ENCODE measurements at regions not wholly inside any gene's neighbourhood (a gene's known extent, or its start where the extent isn't known, plus 50 kb on each side); places are given as distances from the start of the nearest gene placed in this dataset.

DNA sequence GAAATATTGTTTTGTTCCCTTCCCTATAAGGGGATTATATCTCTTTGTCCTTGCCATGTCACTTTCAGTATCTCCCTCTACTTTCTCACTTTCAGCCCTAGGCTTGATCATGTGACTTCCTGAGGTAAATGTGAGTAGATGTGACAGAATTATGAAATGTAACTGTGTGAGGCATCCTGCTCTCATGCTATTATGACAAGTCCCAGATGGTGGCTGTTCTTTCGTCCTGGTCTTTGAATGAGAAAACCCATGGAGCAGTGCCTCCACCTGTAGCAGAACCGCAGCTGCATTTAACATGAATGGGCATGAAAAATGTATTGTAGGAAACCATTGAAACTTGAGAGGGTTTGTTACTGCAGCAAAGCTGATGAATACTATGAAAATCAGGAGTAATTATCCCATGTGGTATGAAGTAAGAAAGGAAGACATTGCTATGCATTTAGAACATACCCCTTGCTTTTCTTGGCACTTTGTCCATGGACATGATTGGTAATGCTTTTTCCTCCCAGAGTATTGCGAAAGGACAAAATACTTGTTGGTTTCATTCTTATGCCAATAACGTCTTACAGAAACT is 202.2 kb upstream of the GPRIN3 start:
- H3K4me3 ChIP-seq (ENCODE audit: control insufficient read depth, low read depth, low read length): no peak overlapping the region
- TF ChIP-seq, protein P1, sequence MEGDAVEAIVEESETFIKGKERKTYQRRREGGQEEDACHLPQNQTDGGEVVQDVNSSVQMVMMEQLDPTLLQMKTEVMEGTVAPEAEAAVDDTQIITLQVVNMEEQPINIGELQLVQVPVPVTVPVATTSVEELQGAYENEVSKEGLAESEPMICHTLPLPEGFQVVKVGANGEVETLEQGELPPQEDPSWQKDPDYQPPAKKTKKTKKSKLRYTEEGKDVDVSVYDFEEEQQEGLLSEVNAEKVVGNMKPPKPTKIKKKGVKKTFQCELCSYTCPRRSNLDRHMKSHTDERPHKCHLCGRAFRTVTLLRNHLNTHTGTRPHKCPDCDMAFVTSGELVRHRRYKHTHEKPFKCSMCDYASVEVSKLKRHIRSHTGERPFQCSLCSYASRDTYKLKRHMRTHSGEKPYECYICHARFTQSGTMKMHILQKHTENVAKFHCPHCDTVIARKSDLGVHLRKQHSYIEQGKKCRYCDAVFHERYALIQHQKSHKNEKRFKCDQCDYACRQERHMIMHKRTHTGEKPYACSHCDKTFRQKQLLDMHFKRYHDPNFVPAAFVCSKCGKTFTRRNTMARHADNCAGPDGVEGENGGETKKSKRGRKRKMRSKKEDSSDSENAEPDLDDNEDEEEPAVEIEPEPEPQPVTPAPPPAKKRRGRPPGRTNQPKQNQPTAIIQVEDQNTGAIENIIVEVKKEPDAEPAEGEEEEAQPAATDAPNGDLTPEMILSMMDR (IDR thresholded peaks at IDR 0.05; ENCODE audit: control insufficient read depth, insufficient read depth, low read depth, low read length, missing control alignments): no peak
- peak; percentile 80 for DNase-seq (ENCODE audit: low read depth)

DNA sequence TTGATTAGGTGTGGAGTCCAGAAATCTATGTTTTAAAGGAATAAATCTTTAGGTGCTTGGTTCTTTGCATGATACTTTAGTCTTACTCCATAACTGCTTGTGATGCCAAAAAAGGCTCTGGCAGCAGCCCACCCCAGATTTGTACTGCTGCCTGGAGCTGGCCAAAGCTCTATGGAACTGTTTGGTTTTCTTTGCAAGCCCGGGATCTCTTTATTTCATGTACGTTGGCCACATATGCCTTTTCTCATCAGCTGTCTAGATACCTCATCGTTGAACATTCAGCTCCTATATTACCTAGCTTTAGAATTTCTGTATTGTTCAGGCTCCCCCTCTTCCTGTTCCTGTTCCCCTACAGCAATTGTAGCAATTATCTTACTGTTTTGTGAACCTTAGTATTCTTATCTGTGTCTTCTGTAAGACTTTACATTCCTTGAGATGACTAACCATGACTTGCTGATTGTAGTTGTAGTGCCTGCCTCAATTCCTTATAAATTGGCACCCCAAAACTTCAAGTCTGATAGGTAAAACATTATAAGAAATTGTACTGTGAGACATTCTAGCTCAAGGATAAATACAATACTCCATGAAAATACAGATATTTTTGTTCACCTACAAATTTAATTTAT is 199.4 kb upstream of the GPRIN3 start:
- no peak for DNase-seq (ENCODE audit: low read depth)
- TF ChIP-seq, protein P1 (IDR thresholded peaks at IDR 0.05; ENCODE audit: control insufficient read depth, insufficient read depth, low read depth, low read length, missing control alignments): no peak
- H3K4me3 ChIP-seq (ENCODE audit: control insufficient read depth, low read depth, low read length): no peak overlapping the region

DNA sequence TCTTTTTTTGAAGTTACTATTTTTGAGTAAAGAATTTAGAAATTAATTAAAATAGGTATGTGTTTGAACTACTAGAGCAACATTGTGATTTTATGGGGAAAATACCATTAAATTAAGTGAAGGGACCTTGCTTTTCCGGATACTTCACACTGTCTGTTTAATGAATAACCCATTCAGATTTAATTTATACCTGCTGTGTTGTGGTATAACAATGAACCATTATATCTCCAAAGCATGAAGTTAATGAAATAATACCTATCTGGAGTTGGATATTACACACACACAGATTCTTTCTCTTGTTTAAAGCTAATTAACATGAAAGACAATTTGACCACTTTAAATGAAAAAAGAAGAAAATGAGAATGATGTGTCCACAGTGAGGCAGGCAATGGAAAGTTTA is 195.0 kb upstream of the GPRIN3 start:
- no peak overlapping the region for H3K4me3 ChIP-seq (ENCODE audit: control insufficient read depth, low read depth, low read length)
- DNase-seq (ENCODE audit: low read depth): no peak
- TF ChIP-seq, protein P1 (IDR thresholded peaks at IDR 0.05; ENCODE audit: control insufficient read depth, insufficient read depth, low read depth, low read length, missing control alignments): no peak

DNA sequence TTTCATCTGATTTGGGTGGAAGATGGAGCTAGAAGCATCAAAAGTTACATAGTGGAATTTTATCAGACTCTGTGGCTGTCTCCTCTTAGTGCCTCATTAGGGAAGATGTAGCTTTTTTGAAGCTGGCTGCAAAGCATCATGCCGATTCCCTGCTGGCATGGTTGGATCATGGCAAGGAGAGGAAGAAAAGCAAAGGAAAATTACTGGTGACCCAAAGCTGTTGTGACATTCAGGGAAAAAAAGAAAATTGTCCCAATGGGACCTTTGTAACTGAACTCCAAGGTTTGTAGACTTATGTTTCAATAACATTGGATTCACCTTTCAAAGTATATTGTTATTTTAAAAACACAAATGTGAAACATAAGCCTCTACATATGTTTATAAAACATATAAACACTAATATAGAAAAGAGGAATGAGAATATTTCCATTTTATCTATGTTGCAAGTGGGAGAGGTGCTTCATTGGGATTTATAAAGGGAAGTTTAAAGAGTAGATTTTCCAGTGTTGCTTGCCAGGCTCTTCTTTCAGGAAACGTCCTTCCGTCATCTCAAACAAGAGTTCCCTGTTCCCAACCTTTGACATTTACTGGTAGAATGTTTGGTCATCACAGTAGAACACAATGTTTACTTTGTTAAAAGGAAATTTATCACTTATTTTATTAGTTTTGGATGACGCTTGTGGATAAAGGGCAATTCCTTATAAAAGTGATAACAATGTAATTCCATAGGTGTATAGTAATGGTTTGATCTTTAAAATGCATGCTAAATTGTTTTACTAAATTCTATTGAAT is 190.1 kb upstream of the GPRIN3 start:
- TF ChIP-seq, protein P1 (IDR thresholded peaks at IDR 0.05; ENCODE audit: control insufficient read depth, insufficient read depth, low read depth, low read length, missing control alignments): no peak

DNA sequence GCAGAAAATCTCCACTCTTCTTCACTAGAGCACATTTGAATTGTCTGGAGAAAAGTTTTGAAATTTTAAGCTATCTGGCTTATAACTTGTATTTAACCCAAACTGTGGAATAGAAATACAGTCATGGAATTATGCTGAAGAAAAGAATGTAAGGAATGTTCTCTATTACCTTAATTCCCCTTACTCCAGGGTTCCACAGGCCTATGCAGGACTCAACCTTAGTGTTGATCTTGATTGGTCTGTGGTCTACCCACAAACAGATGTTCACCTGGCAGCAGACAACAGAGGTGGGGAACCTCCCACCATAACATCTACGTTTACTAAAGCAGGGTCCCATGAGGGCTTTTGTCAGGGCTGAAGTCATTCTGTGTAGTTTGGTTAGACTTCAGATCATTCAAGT is 189.3 kb upstream of the GPRIN3 start:
- no peak for DNase-seq (ENCODE audit: low read depth)
- no peak overlapping the region for H3K4me3 ChIP-seq (ENCODE audit: control insufficient read depth, low read depth, low read length)
- TF ChIP-seq, protein P1 (IDR thresholded peaks at IDR 0.05; ENCODE audit: control insufficient read depth, insufficient read depth, low read depth, low read length, missing control alignments): no peak

More for the DNA sequence above, 190.1 kb upstream of the GPRIN3 start:
- DNase-seq (ENCODE audit: low read depth): no peak
- no peak overlapping the region for H3K4me3 ChIP-seq (ENCODE audit: control insufficient read depth, low read depth, low read length)

DNA sequence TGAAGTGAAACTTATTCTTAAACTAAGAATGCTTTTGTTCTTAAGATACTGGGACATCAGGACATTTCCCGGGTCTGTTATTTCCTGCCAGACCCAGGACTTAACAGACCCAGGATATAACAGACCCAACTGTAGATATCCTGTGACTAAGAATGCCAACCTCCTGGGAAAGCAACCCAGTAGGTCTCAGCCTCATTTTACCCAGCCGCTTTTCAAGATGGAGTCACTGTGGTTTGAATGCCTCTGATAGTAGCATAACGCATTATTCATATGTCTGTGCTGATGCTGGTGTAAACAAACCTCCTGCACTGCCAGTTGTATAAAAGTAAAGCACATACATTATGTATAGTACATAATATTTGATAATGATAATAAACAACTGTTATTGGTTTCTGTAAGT is 185.8 kb upstream of the GPRIN3 start:
- TF ChIP-seq, protein P1 (IDR thresholded peaks at IDR 0.05; ENCODE audit: control insufficient read depth, insufficient read depth, low read depth, low read length, missing control alignments): no peak
- no peak for DNase-seq (ENCODE audit: low read depth)
- H3K4me3 ChIP-seq (ENCODE audit: control insufficient read depth, low read depth, low read length): no peak overlapping the region
